ENCODE measurements at regions not wholly inside any gene's neighbourhood (a gene's known extent, or its start where the extent isn't known, plus 50 kb on each side); places are given as distances from the start of the nearest gene placed in this dataset.

GRCh38 chr13:76025392-76025791, 389.3 kb downstream of the LMO7 start:
- TF ChIP-seq CTCF (conservative IDR thresholded peaks at IDR 0.05): no peak
- no peak for TF ChIP-seq EZH2 (IDR thresholded peaks at IDR 0.05; ENCODE audit: low read depth)
